ENCODE measurements at regions not wholly inside any gene's neighbourhood (a gene's known extent, or its start where the extent isn't known, plus 50 kb on each side); places are given as distances from the start of the nearest gene placed in this dataset.

- TF ChIP-seq EZH2 (IDR thresholded peaks at IDR 0.05; ENCODE audit: insufficient read depth, poor library complexity, severe bottlenecking) = no peak
- no peak for TF ChIP-seq EZH2phosphoT487 (IDR thresholded peaks at IDR 0.05; ENCODE audit: insufficient read depth, low read depth)
These were observed 688.6 kb downstream of the SH3BGRL start for GRCh38 chrX:81890521-81890920.

All from GM23248 (cell line).